NCI-H2227 (cell line): ENCODE measurements at regions not wholly inside any gene's neighbourhood (a gene's known extent, or its start where the extent isn't known, plus 50 kb on each side); places are given as distances from the start of the nearest gene placed in this dataset.
"Not testable (repeated sequence)": the region's sequence is repeated elsewhere in the genome, so short reads cannot be mapped to it uniquely, and the experiment has no call there.

Source experiments
- DNase-seq: peaks from one replicate; lab custom pipeline; 2025; ENCODE audit not compliant: unreplicated experiment; lab: John Stamatoyannopoulos, UW

GRCh38 chr3:27779176-27779575, 57.1 kb upstream of the EOMES start:
- no peak for DNase-seq

- no peak for DNase-seq
Measured at GRCh38 chr3:27789420-27789819, 67.3 kb upstream of the EOMES start.

GRCh38 chr3:27791956-27792355, 69.8 kb upstream of the EOMES start:
- no peak for DNase-seq

DNA sequence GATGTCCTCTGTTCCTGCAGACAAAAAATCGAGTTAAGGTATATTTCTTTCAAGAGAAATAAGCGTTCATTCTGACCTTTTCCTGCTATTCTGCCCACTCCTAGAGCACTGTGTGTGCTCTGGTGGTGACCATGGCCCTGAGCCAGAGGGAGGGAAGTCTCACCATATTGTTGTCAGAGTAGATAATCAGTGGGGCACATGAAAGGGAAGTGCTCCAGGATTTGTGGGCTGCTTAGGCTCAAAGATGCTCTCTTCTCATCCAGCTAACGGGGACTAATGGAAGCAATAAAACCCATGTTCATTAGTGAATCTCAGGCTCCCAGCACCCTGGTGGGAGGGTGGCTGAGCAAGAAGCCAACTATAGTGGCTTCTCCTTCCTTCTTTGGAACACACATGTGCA, 70.7 kb upstream of the EOMES start:
- no peak for DNase-seq

- DNase-seq = no peak
Measured at GRCh38 chr3:27794211-27794610, 72.1 kb upstream of the EOMES start.

DNA sequence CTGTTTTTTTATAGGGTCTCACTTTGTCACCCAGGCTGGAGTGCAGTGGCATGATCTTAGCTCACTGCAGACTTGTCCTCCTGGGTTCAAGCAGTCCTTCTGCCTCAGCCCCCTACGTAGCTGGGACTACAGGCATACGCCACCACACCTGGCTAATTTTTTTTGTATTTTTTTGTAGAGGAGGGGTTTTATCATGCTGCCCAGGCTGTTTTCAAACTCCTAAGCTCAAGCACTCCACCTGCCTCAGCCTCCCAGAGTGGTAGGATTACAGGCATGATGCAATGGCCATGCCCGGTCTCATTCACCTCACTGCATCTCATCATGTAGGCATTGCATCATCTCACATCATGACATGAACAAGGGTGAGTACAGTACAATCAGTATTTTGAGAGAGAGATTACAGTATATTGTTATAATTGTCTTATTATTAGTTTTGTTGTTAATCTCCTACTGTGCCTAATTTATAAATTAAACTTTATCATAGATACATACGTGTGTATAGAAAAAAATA, 74.3 kb upstream of the EOMES start:
- no peak for DNase-seq

GRCh38 chr3:27797773-27798172, 75.7 kb upstream of the EOMES start:
- no peak for DNase-seq

GRCh38 chr3:27800261-27800660, 78.1 kb upstream of the EOMES start:
- no peak for DNase-seq

GRCh38 chr3:27802425-27802824, 80.3 kb upstream of the EOMES start:
- no peak for DNase-seq

- DNase-seq = no peak
Measured at GRCh38 chr3:27802849-27803248, 80.7 kb upstream of the EOMES start.

GRCh38 chr3:27805282-27805681, 83.2 kb upstream of the EOMES start:
- DNase-seq = no peak

DNA sequence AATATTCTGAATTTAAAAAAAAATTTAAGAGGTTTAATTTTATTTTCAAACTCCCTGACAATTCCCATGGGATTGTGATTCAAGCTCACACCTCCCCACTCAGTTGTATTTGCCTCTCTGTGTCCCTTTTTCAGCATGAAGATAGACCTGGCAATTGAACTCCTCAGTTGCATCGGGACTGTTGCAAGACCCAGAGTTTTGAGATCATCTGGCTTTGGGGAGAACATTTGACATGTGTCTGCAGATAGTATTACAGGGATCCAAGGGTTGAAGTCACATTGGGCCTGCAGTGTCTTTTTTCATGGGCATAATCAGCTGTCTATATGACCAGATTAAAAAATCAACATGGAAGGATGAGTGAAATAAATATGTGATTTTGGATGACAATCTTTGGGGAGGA, 91.1 kb upstream of the EOMES start:
- DNase-seq = no peak

DNA sequence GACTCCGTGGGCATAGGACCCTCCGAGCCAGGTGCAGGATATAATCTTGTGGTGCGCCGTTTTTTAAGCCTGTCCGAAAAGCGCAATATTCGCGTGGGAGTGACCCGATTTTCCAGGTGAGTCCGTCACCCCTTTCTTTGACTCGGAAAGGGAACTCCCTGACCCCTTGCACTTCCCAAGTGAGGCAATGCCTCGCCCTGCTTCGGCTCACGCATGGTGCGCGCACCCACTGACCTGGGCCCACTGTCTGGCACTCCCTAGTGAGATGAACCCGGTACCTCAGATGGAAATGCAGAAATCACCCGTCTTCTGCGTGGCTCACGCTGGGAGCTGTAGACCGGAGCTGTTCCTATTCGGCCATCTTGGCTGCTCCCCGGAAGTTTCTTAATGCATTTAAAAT, 99.5 kb upstream of the EOMES start:
- not testable (repeated sequence) for DNase-seq

DNA sequence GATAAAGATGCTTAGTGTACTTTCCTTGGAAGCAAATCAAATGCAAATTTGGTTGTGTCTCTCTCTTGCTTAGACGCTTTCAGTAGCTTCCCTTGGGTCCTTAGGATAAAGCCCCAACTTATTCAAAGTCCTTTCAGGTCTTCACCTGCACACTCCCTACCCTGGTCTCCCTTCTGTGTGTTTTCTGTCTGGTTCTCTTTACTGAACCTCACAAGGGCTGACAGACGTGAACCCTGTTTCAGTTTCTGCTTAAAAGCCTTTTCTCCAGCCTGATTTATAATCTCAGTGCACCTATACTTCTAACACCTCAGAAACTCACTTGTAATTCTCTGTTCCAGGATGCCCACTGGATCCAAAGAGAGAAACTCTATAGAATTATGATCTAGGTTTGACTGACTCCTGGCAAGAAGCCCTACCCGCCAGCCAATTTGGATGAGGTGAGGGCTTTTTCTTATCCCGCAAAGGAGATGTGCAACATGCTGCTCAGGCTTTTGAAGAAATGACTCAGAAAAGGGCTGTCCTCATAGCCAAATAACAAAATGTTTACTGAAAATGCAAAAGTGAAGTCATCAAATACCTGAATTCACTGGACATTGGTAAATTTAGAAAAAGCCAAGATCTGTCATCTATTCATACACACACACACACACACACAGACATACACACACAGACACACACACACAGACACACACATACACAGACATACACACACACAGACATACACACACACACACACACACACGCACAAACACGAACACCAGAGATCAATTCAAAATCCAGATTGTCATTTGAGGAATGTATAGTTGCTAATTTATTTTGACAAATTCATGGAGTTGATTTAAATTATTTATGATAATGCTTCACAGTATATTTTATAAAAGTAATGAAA, 102.4 kb upstream of the EOMES start:
- DNase-seq = no peak

DNA sequence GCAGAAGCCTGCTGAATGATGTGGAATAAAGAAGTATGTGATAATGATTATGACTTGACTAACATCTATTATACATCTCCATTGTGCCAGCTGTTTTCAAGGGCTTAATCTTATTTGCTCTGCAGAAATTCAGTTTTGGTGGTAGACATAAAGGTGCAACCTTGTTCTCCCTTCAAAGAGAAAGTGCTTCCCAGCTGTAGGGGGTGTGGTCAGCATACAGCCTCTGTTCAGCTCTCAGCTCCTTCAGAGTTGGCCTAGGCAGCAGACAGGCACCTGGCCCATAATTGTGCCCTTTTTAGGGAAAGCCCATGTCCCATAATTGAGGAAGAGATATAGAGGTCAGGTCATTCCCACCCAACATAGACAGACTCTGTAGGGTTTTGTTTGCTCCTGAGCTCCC, 104.3 kb upstream of the EOMES start:
- no peak for DNase-seq

DNA sequence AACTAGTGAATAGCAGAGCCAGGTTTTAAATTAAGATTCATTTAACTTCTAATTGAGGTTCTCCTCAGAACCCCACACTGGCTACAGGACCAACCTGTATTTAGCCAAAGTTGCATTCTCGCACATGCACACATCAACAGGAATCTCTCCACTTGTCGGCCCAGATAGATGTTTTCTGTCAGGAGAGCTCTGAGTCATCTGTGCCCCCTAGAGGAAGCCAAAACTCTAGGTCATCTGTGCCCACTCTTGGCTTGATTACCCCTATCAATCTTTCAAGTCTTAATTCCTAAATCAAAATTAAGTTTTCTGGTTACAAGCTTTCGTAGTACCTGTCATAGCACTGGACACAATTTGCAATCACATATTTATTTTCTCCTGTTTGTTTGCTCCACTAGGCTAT, 104.9 kb upstream of the EOMES start:
- no peak for DNase-seq

- DNase-seq = no peak
Measured at GRCh38 chr3:27840807-27841594, 118.9 kb upstream of the EOMES start.

- no peak for DNase-seq
Measured at GRCh38 chr3:27844052-27844675, 122.0 kb upstream of the EOMES start.

GRCh38 chr3:27847697-27848096, 125.6 kb upstream of the EOMES start:
- no peak for DNase-seq

GRCh38 chr3:27848826-27849225, 126.7 kb upstream of the EOMES start:
- no peak for DNase-seq

DNA sequence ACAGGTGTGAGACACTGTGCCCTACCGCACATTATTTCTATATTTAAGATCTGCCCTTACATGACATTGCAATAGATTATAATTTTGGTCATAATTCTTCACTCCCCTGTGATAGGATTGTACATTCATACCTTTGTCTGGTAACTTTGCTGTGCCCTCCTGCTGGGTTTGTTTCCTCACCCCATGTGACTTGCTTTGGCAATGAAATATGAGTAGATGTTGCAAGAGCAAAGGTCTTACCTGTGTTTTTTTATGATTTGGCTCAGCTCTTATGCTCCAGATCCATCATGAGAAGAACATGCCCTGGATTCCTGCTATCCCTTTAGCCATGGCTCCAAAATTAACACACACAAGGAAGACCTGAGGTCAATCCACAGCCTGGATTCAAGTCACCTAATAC, 137.7 kb upstream of the EOMES start:
- no peak for DNase-seq
